Urinary bladder (tissue), 3 donors: ENCODE measurements at regions not wholly inside any gene's neighbourhood (a gene's known extent, or its start where the extent isn't known, plus 50 kb on each side); places are given as distances from the start of the nearest gene placed in this dataset.

Source experiments
- DNase-seq: peaks from one replicate; pipeline ENCODE4 v3.0.0-alpha.2; 2015; ENCODE audit errors: extremely low spot score
- H3K27ac ChIP-seq: one replicate; pipeline ENCODE4 v1.5.1; 2013; ENCODE audit warnings: low read depth, mild to moderate bottlenecking, moderate library complexity
- H3K36me3 ChIP-seq: one replicate; pipeline ENCODE4 v1.6.1; 2013; ENCODE audit warnings: mild to moderate bottlenecking, moderate library complexity; ENCODE audit not compliant: insufficient read depth
- H3K4me1 ChIP-seq: one replicate; pipeline ENCODE4 v1.6.1; 2013; ENCODE audit warnings: mild to moderate bottlenecking, moderate library complexity; ENCODE audit not compliant: insufficient read depth
- H3K4me3 ChIP-seq: one replicate; pipeline ENCODE4 v1.5.1; 2013; ENCODE audit warnings: low read depth, low read length
- WGBS: extraction: QIAGEN DNeasy Blood & Tissue Kit; methylation state at CpG from one replicate; pipeline ENCODE4 v1.1.7; 2013; 5-methylcytosine and 5-hydroxymethylcytosine counted together
- donor health status: healthy with polysubstance abuse.
- donor health status: healthy.

- DNase-seq: no peak
- 43% methylated on average over 4 of the region's 4 CpGs for WGBS
- H3K27ac ChIP-seq: no peak overlapping the region
- H3K4me3 ChIP-seq: no peak overlapping the region
- no peaks in the 10 kb centered on the region for H3K36me3 ChIP-seq
- no peaks in the 10 kb centered on the region for H3K4me1 ChIP-seq
Measured at GRCh38 chr5:93099902-93100347, 481.1 kb downstream of the NR2F1-AS1 start.

DNA sequence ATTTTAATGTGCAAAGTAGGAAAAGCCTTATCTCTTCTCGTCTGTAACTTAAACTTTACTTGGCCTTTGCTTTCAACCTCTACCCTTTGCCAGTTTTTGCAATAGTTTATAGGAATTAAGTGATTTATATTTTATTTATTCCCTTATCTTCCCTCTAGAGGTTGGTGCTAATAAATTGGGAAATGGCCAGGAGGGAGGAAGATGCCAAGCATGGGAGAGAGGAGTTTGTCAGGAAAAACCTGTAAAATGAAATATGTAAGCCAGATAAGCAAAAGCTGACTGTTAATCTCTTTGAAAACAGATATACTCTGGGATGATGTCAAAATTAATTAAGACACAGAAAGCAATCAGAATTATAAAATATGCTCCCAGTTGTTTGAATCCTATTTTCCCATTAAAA is 484.5 kb downstream of the NR2F1-AS1 start:
- Histone ChIP-seq H3K27ac (no peak overlapping the region), H3K4me3 (no peak overlapping the region), H3K36me3 (no peaks in the 10 kb centered on the region), H3K4me1 (no peaks in the 10 kb centered on the region)
- 25% methylated on average over 1 of the region's 1 CpG for WGBS
- no peak for DNase-seq

GRCh38 chr5:93092349-93093105 is 488.5 kb downstream of the NR2F1-AS1 start:
- Histone ChIP-seq H3K36me3 (no peaks in the 10 kb centered on the region), H3K4me3 (no peak overlapping the region), H3K4me1 (no peaks in the 10 kb centered on the region), H3K27ac (no peak overlapping the region)
- DNase-seq: no peak
- 64% methylated on average over 2 of the region's 2 CpGs for WGBS

DNA sequence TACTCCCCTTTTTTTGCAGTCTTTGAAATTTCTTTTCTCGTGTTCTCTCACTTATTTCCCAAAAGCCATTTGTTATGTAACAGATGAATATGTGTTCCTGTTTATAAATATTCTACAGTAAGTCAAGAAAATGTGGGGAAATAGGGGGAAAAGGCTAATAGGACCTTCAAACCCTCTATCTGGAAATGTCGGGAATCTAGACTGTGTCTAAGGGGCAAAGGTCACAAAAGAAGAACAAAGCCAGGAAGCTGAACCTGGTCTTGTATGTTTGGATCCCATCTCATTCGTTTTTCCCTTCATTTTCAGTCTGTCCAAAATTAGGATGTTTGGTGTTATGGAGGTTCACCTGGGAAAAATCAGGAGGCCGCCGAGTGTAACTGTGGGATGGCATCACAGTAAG is 490.3 kb downstream of the NR2F1-AS1 start:
- H3K4me1 ChIP-seq: no peaks in the 10 kb centered on the region
- 84% methylated on average over 5 of the region's 5 CpGs for WGBS

DNA sequence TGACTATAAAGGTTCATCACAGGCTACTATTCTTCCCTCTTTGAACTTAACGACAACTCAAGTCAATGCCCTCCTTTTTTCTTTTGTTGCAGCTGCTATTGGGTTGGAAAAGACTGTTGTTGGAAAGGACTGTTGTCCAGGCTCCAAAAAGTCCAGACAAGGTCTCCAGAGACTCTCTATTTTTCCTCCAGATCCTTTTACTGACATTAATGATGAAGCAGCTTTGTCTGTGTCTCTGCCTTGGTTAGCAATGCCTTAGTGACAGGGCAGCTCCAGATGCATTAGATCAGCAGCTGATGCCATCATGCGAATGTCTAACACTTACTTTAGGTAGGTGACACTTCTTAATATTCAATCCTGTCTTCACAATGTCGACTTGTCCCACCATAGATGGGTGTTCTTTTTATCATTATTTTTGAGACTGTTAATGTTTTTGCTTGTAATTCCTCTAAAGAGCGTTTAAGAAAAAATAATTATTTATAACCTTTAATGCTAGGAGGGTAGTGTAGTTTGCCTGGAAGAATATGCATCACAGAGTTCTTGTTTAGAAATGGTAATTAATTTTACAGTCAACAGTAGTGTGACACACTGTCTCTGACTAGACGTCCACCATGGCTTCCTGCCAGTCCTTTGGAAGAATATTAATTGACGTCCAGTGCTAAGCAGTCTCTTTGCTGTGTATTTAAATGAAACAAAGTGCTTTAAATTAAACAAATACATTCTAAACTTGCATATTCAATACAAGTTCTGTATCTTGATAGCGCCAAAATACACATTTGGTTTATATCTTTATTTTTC is 492.2 kb downstream of the NR2F1-AS1 start:
- WGBS: 59% methylated on average over 7 of the region's 7 CpGs
- Histone ChIP-seq H3K4me1 (no peaks in the 10 kb centered on the region), H3K4me3 (no peak overlapping the region), H3K36me3 (no peaks in the 10 kb centered on the region), H3K27ac (no peak overlapping the region)
- DNase-seq: no peak

More for the DNA sequence above, 490.3 kb downstream of the NR2F1-AS1 start:
- DNase-seq: no peak
- no peak overlapping the region for H3K27ac ChIP-seq
- no peak overlapping the region for H3K4me3 ChIP-seq
- H3K36me3 ChIP-seq: no peaks in the 10 kb centered on the region

DNA sequence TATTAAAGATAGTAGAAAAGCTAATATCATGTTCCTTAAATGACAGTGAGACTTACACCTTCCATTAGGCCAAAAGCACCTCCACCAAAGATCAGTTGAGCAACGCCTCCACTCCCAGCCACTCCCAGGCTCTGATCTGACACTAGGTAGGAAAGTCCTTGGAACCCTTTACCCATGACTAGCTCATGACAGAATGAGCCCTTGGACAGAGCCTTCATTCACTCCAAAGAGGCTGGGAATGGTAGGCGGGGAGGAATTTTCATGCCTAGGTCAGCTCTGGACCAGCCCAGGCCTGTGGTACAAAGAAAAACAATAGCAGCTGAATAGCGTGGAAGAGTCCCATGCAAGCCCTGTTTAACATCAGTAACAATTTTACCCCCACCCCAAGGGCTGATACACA is 493.7 kb downstream of the NR2F1-AS1 start:
- no peak overlapping the region for H3K4me3 ChIP-seq
- H3K4me1 ChIP-seq: no peaks in the 10 kb centered on the region
- WGBS: 98% methylated on average over 3 of the region's 3 CpGs
- no peak overlapping the region for H3K27ac ChIP-seq
- DNase-seq: no peak
- no peaks in the 10 kb centered on the region for H3K36me3 ChIP-seq

- 95% methylated on average over 2 of the region's 2 CpGs for WGBS
- Histone ChIP-seq H3K27ac (no peak overlapping the region), H3K4me3 (no peak overlapping the region), H3K4me1 (no peaks in the 10 kb centered on the region), H3K36me3 (no peaks in the 10 kb centered on the region)
- no peak for DNase-seq
Measured at GRCh38 chr5:93082981-93083380, 498.0 kb downstream of the NR2F1-AS1 start.

GRCh38 chr5:93079046-93079445 is 502.0 kb downstream of the NR2F1-AS1 start:
- 64% methylated on average over 2 of the region's 2 CpGs for WGBS
- no peak overlapping the region for H3K27ac ChIP-seq
- H3K4me1 ChIP-seq: no peaks in the 10 kb centered on the region
- H3K36me3 ChIP-seq: no peaks in the 10 kb centered on the region
- no peak overlapping the region for H3K4me3 ChIP-seq
- no peak for DNase-seq

- Histone ChIP-seq H3K4me1 (no peaks in the 10 kb centered on the region), H3K4me3 (no peak overlapping the region), H3K27ac (no peak overlapping the region), H3K36me3 (no peaks in the 10 kb centered on the region)
- peak; percentile 77 for DNase-seq
- 20% methylated on average over 11 of the region's 11 CpGs for WGBS
Measured at GRCh38 chr5:93078082-93079038, 502.7 kb downstream of the NR2F1-AS1 start.

- no peaks in the 10 kb centered on the region for H3K36me3 ChIP-seq
- 96% methylated on average over 4 of the region's 4 CpGs for WGBS
- no peak overlapping the region for H3K27ac ChIP-seq
- DNase-seq: no peak
- H3K4me1 ChIP-seq: no peaks in the 10 kb centered on the region
- no peak overlapping the region for H3K4me3 ChIP-seq
Measured at GRCh38 chr5:93076566-93076965, 504.5 kb downstream of the NR2F1-AS1 start.

DNA sequence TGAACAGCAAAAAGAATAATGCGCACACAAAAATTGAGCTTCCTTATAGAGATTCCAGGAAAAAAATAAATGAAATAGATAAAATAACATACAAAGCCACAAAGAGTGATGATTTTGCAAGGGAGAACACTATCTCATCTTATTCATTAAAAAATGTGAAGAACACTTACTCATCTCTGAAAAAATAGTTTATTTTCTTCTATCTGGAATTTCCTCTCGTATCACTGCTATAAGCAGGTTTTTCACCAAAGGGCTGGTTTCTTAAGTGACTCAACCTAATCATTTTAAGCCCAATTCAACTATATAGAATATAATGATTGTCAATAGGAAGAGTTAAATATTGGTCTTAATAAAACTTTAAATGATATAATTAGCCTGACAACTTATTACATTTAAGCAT is 504.9 kb downstream of the NR2F1-AS1 start:
- Histone ChIP-seq H3K27ac (no peak overlapping the region), H3K4me1 (no peaks in the 10 kb centered on the region), H3K36me3 (no peaks in the 10 kb centered on the region), H3K4me3 (no peak overlapping the region)
- DNase-seq: no peak
- WGBS: 98% methylated on average over 2 of the region's 2 CpGs

GRCh38 chr5:93073547-93073946 is 507.5 kb downstream of the NR2F1-AS1 start:
- Histone ChIP-seq H3K4me1 (no peaks in the 10 kb centered on the region), H3K4me3 (no peak overlapping the region), H3K36me3 (no peaks in the 10 kb centered on the region), H3K27ac (no peak overlapping the region)
- WGBS: 88% methylated on average over 4 of the region's 4 CpGs
- no peak for DNase-seq

DNA sequence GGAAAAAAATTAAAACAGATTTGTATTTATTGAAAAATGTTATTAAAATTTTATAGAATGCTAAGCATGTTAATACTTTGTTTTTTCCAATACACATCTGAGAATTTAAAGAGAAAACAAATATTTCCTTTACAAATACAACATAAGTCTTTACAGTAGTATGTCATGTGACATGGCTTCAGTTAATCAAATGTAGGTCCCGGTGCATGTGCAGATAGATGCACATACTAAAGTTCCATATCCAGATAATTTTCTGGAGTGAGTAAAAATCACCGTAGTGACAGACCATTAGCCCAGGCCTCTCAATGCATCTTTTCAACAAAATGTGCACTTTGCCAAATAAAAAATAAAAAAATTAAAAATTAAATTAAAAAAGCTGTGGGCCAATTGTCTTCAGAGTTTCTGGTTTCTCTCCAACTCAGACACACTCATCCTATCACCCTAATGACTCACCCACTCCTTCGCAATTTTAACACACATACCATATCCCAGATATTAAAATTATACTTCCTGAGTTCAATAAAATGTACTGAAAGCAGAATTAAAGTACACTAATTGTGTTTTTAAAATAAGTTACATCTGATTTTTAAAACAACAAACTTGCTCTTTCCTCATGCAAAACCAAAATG is 508.1 kb downstream of the NR2F1-AS1 start:
- no peaks in the 10 kb centered on the region for H3K36me3 ChIP-seq
- H3K27ac ChIP-seq: no peak overlapping the region
- H3K4me3 ChIP-seq: no peak overlapping the region
- no peaks in the 10 kb centered on the region for H3K4me1 ChIP-seq
- WGBS: 68% methylated on average over 3 of the region's 3 CpGs
- no peak for DNase-seq
